ENCODE measurements at regions not wholly inside any gene's neighbourhood (a gene's known extent, or its start where the extent isn't known, plus 50 kb on each side); places are given as distances from the start of the nearest gene placed in this dataset.

- Histone ChIP-seq H3K27me3 (ENCODE audit: insufficient read depth) (peaks cover 14% of the 10 kb centered on the region), H3K4me2 (no peak overlapping the region), H3K9me2 (ENCODE audit: insufficient read depth) (no peaks in the 10 kb centered on the region), H4K20me1 (replicated peaks; ENCODE audit: insufficient read depth) (no peaks in the 10 kb centered on the region), H3K79me2 (replicated peaks; ENCODE audit: insufficient read depth) (no peaks in the 10 kb centered on the region), H3K27ac (ENCODE audit: low read depth) (no peak overlapping the region), H2AFZ (no peak overlapping the region), H3K4me1 (ENCODE audit: insufficient read depth) (peaks cover 5% of the 10 kb centered on the region; the same call in 1 of the 2 replicates), H3K4me3 (no peak overlapping the region), H3F3A (replicated peaks; ENCODE audit: low read depth) (no peaks in the 10 kb centered on the region), H3K36me3 (ENCODE audit: insufficient read depth) (no peaks in the 10 kb centered on the region)
- DNase-seq (ENCODE audit: low spot score) = no peak
- H3K4me3 Mint-ChIP-seq = no peak overlapping the region
- H3K27me3 Mint-ChIP-seq (ENCODE audit: insufficient read depth, low read depth, poor library complexity) = peaks cover 30% of the 10 kb centered on the region
- no peaks in the 10 kb centered on the region; the same call in 2 of the 3 replicates for H3K36me3 Mint-ChIP-seq (ENCODE audit: low read depth)
- no peak for ATAC-seq
- no peak for TF ChIP-seq NANOG (IDR thresholded peaks at IDR 0.05; ENCODE audit: borderline replicate concordance)
- TF ChIP-seq CTCF (conservative IDR thresholded peaks at IDR 0.05; ENCODE audit: low read depth in 2 of 2) = no peak
- no peak for TF ChIP-seq REST (IDR thresholded peaks at IDR 0.05; ENCODE audit: unreplicated experiment)
- TF ChIP-seq STAT1 (IDR thresholded peaks at IDR 0.05; ENCODE audit: unreplicated experiment) = no peak
- no peak for TF ChIP-seq ETS1 (IDR thresholded peaks at IDR 0.05)
- TF ChIP-seq ZNF331 (CRISPR knock-in tag; IDR thresholded peaks at IDR 0.05; ENCODE audit: low read depth) = no peak
- H3K27ac Mint-ChIP-seq = no peak overlapping the region
- peaks cover 15% of the 10 kb centered on the region for H3K9me3 Mint-ChIP-seq
- H3K4me1 Mint-ChIP-seq = peaks cover 9% of the 10 kb centered on the region; the same call in 2 of the 3 replicates
Measured at GRCh38 chr7:98467570-98468312, 66.9 kb upstream of the BAIAP2L1 start.

- Mint-ChIP-seq H3K9me3 (peaks cover 13% of the 10 kb centered on the region), H3K4me3 (no peak overlapping the region), H3K27ac (no peak overlapping the region), H3K27me3 (ENCODE audit: insufficient read depth, low read depth, poor library complexity) (peaks cover 21% of the 10 kb centered on the region), H3K4me1 (no peaks in the 10 kb centered on the region), H3K36me3 (ENCODE audit: low read depth) (no peaks in the 10 kb centered on the region; the same call in 2 of the 3 replicates)
- H3K27ac ChIP-seq (ENCODE audit: low read depth) = no peak overlapping the region
- H3K79me2 ChIP-seq (replicated peaks; ENCODE audit: insufficient read depth) = no peaks in the 10 kb centered on the region
- no peaks in the 10 kb centered on the region for H3F3A ChIP-seq (replicated peaks; ENCODE audit: low read depth)
- H4K20me1 ChIP-seq (replicated peaks; ENCODE audit: insufficient read depth) = no peaks in the 10 kb centered on the region
- no peak overlapping the region for H2AFZ ChIP-seq
- peaks cover 10% of the 10 kb centered on the region for H3K27me3 ChIP-seq (ENCODE audit: insufficient read depth)
- no peaks in the 10 kb centered on the region for H3K4me1 ChIP-seq (ENCODE audit: insufficient read depth)
- no peak overlapping the region for H3K4me2 ChIP-seq
- no peak for ATAC-seq
- no peak for DNase-seq (ENCODE audit: low spot score)
- no peaks in the 10 kb centered on the region for H3K36me3 ChIP-seq (ENCODE audit: insufficient read depth)
- H3K4me3 ChIP-seq = no peak overlapping the region
- no peaks in the 10 kb centered on the region for H3K9me2 ChIP-seq (ENCODE audit: insufficient read depth)
- TF ChIP-seq STAT1 (IDR thresholded peaks at IDR 0.05; ENCODE audit: unreplicated experiment) = no peak
- TF ChIP-seq JUNB (IDR thresholded peaks at IDR 0.05; ENCODE audit: unreplicated experiment) = no peak
- no peak for TF ChIP-seq EZH2phosphoT487 (IDR thresholded peaks at IDR 0.05; ENCODE audit: unreplicated experiment)
- TF ChIP-seq NANOG (IDR thresholded peaks at IDR 0.05; ENCODE audit: borderline replicate concordance) = no peak
- TF ChIP-seq REST (IDR thresholded peaks at IDR 0.05; ENCODE audit: unreplicated experiment) = no peak
- TF ChIP-seq POLR2AphosphoS5 (IDR thresholded peaks at IDR 0.05; ENCODE audit: low read depth) = no peak
- no peak for TF ChIP-seq ZNF331 (CRISPR knock-in tag; IDR thresholded peaks at IDR 0.05; ENCODE audit: low read depth)
Measured at GRCh38 chr7:98465022-98465421, 64.1 kb upstream of the BAIAP2L1 start.

All from GM23338 (cell line).